BLaER1 (cell line): ENCODE measurements at regions not wholly inside any gene's neighbourhood (a gene's known extent, or its start where the extent isn't known, plus 50 kb on each side); places are given as distances from the start of the nearest gene placed in this dataset.

Source experiments
- H3K27ac ChIP-seq: shearing (Covaris generic); formaldehyde crosslinking; 2 replicates; pipeline ENCODE4 v1.8.1; 2022
- H3K27me3 ChIP-seq: shearing (Covaris generic); formaldehyde crosslinking; 2 replicates; pipeline ENCODE4 v1.8.1; 2022
- H3K36me3 ChIP-seq: shearing (Covaris generic); formaldehyde crosslinking; 2 replicates; pipeline ENCODE4 v1.8.1; 2022
- H3K4me1 ChIP-seq: shearing (Covaris generic); formaldehyde crosslinking; 2 replicates; pipeline ENCODE4 v1.8.1; 2022
- H3K4me2 ChIP-seq: shearing (Covaris generic); formaldehyde crosslinking; 2 replicates; pipeline ENCODE4 v1.8.1; 2022
- H3K4me3 ChIP-seq: shearing (Covaris generic); formaldehyde crosslinking; 2 replicates; pipeline ENCODE4 v1.8.1; 2022
- H3K9ac ChIP-seq: shearing (Covaris generic); formaldehyde crosslinking; 2 replicates; pipeline ENCODE4 v1.8.1; 2022
- H3K9me3 ChIP-seq: shearing (Covaris generic); formaldehyde crosslinking; 2 replicates; pipeline ENCODE4 v1.8.1; 2022
- H4K20me1 ChIP-seq: shearing (Covaris generic); formaldehyde crosslinking; 2 replicates; pipeline ENCODE4 v1.8.1; 2022
- Cebpa-rat ChIP-seq: shearing (Covaris generic); IDR thresholded peaks from 2 replicates; pipeline ENCODE4 v1.8.1; 2022

DNA sequence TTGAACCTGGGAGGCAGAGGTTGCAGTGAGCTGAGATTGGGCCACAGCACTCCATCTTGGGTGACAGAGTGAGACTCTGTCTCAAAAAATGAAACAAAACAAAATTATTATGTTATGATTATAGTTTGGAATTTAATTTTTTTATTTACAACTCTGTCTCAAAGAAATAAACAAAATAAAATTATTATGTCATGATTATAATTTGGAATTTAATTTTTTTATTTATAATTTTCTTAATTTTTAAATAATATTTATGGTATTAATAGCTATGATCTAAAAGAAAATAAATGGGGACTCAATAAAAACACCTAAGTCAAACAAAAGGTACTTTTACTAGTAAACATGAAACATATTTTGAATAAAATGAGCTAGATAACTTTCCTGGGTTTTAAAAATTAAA lies 994.8 kb upstream of the GHITM start:
- Histone ChIP-seq H3K9me3 (no peaks in the 10 kb centered on the region), H3K27me3 (no peaks in the 10 kb centered on the region), H3K4me1 (no peaks in the 10 kb centered on the region), H3K36me3 (no peaks in the 10 kb centered on the region), H4K20me1 (no peaks in the 10 kb centered on the region), H3K4me2 (no peak overlapping the region), H3K4me3 (no peak overlapping the region), H3K9ac (no peak overlapping the region), H3K27ac (no peak overlapping the region)
- TF ChIP-seq Cebpa-rat, result no peak

DNA sequence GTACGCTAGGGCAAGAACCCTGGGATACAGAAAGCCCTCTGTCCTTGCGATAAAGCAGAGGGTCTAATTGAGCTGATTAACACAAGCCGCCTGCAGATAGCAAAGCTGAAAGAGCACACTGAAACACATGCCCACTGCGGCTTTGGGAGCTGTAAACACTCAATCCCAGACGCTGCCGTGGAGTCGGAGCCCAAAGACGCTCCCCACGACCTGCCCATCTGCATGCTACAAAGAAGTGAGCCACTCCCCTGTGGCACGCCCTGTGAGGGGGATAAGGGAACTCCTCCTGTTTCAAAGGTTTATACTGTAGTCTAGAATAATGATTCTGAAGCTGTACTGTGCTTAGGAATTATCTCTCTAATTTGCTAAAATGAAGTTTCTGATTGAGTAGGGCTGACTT lies 985.6 kb upstream of the GHITM start:
- no peak for TF ChIP-seq Cebpa-rat
- Histone ChIP-seq H3K9ac (no peak overlapping the region), H3K4me2 (no peak overlapping the region), H3K4me3 (no peak overlapping the region), H3K36me3 (no peaks in the 10 kb centered on the region), H3K27me3 (no peaks in the 10 kb centered on the region), H3K27ac (no peak overlapping the region), H4K20me1 (no peaks in the 10 kb centered on the region), H3K9me3 (no peaks in the 10 kb centered on the region), H3K4me1 (no peaks in the 10 kb centered on the region)

GRCh38 chr10:83164156-83164555 lies 975.2 kb upstream of the GHITM start:
- no peak overlapping the region for H3K4me3 ChIP-seq
- no peak overlapping the region for H3K9ac ChIP-seq

DNA sequence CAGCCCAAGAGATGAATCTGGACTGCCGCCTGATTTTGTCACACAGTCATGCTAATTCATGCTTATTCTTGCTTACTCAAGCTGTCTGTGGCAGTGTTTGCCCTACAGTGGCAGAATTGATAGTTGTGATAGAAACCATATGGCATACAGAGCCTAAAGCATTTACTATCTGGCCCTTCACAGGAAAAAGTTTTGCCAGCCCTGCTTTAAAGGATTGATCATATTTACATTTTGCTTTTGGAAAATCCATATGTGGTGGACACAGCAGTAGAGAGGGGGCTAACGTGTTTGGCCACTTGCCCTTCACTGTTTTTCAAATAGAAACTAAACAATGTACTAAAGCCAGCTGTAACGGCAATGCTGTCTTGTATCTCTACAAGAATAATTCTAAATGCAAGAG lies 974.0 kb upstream of the GHITM start:
- no peak overlapping the region for H3K9ac ChIP-seq
- no peak overlapping the region for H3K4me2 ChIP-seq
- no peak overlapping the region for H3K4me3 ChIP-seq
- TF ChIP-seq Cebpa-rat, result no peak
- H4K20me1 ChIP-seq, result no peaks in the 10 kb centered on the region
- no peak overlapping the region for H3K27ac ChIP-seq
- H3K36me3 ChIP-seq, result no peaks in the 10 kb centered on the region
- H3K9me3 ChIP-seq, result no peaks in the 10 kb centered on the region
- H3K4me1 ChIP-seq, result peaks cover 8% of the 10 kb centered on the region; the same call in 1 of the 2 replicates
- no peaks in the 10 kb centered on the region for H3K27me3 ChIP-seq

More at GRCh38 chr10:83164156-83164555, 975.2 kb upstream of the GHITM start:
- Histone ChIP-seq H3K36me3 (no peaks in the 10 kb centered on the region), H3K4me2 (no peak overlapping the region; the same call in 1 of the 2 replicates), H3K4me1 (peaks cover 8% of the 10 kb centered on the region; the same call in 1 of the 2 replicates), H3K9me3 (no peaks in the 10 kb centered on the region), H3K27ac (no peak overlapping the region), H4K20me1 (no peaks in the 10 kb centered on the region), H3K27me3 (no peaks in the 10 kb centered on the region)
- no peak for TF ChIP-seq Cebpa-rat

- Histone ChIP-seq H3K4me1 (peaks cover 8% of the 10 kb centered on the region; the same call in 1 of the 2 replicates), H3K9me3 (no peaks in the 10 kb centered on the region), H3K36me3 (no peaks in the 10 kb centered on the region), H3K9ac (no peak overlapping the region), H3K27ac (no peak overlapping the region), H3K4me2 (no peak overlapping the region), H3K4me3 (no peak overlapping the region), H3K27me3 (no peaks in the 10 kb centered on the region), H4K20me1 (no peaks in the 10 kb centered on the region)
- TF ChIP-seq Cebpa-rat, result no peak
Observed at GRCh38 chr10:83166344-83166743, 973.0 kb upstream of the GHITM start.

DNA sequence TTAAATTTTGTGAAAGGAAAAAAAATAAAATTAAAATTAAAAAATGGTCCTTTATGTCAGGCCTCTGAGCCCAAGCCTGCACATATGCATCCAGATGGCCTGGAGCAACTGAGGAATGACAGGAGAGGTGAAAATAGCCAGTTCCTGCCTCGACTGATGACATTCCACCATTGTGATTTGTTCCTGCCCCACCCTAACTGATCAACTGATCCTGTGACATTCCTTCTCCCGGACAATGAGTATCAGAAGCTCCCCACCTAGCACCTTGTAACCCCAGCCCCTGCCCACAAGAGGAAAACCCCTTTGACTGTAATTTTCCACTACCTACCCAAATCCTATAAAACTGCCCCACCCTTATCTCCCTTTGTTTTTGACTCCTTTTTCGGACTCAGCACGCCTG lies 972.2 kb upstream of the GHITM start:
- no peak for TF ChIP-seq Cebpa-rat
- Histone ChIP-seq H3K36me3 (no peaks in the 10 kb centered on the region), H3K27me3 (no peaks in the 10 kb centered on the region), H3K27ac (no peak overlapping the region), H3K4me1 (peaks cover 8% of the 10 kb centered on the region; the same call in 1 of the 2 replicates), H3K4me3 (no peak overlapping the region), H3K9me3 (no peaks in the 10 kb centered on the region), H3K4me2 (no peak overlapping the region), H3K9ac (no peak overlapping the region), H4K20me1 (no peaks in the 10 kb centered on the region)

- Histone ChIP-seq H3K27me3 (no peaks in the 10 kb centered on the region), H3K9me3 (no peaks in the 10 kb centered on the region), H4K20me1 (no peaks in the 10 kb centered on the region), H3K4me3 (no peak overlapping the region), H3K9ac (no peak overlapping the region), H3K4me1 (no peaks in the 10 kb centered on the region), H3K36me3 (no peaks in the 10 kb centered on the region), H3K4me2 (no peak overlapping the region), H3K27ac (no peak overlapping the region)
- TF ChIP-seq Cebpa-rat, result no peak
Observed at GRCh38 chr10:83176901-83177300, 962.4 kb upstream of the GHITM start.

DNA sequence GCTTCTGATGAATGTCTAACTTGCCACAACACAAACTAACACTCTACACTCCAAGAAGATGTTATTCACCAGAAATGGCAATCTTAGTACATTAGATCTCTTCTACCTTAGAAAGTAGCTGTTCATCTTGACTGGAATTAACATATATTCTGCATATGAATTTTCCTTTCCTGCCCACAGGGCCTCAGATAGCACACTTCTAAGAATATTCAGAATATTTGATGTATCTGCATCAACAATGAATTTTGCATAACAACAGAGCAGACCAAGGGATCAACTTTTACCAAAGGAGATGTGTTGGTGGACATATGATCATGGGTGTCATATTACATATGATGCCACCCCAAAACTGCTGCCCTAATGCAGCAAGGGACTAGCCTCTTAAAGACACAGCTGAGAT lies 960.8 kb upstream of the GHITM start:
- Histone ChIP-seq H3K9ac (no peak overlapping the region), H3K27me3 (no peaks in the 10 kb centered on the region), H3K4me3 (no peak overlapping the region), H3K9me3 (no peaks in the 10 kb centered on the region), H4K20me1 (no peaks in the 10 kb centered on the region), H3K27ac (no peak overlapping the region), H3K4me1 (no peaks in the 10 kb centered on the region), H3K4me2 (no peak overlapping the region), H3K36me3 (no peaks in the 10 kb centered on the region)
- TF ChIP-seq Cebpa-rat, result no peak

DNA sequence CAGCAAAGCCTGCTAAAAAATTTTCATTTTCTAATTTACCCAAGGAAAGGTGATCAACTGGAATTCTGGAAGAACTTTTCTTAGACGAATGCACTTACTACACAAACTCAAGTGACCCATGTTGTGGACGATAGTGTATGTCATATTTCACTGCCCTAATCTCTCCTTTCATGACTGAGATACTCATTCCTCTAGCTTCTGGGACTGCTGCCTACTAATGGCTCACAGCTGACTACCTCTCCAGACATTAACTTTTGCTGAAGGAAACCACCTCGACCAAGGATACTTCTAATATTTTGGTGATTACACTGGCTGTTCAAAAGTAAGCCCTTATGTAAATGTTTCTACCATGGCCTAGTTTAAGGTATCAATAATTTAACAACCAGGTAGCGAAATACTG lies 959.9 kb upstream of the GHITM start:
- H4K20me1 ChIP-seq, result no peaks in the 10 kb centered on the region
- H3K36me3 ChIP-seq, result no peaks in the 10 kb centered on the region
- H3K4me1 ChIP-seq, result no peaks in the 10 kb centered on the region
- no peak overlapping the region for H3K4me2 ChIP-seq
- no peak overlapping the region for H3K9ac ChIP-seq
- TF ChIP-seq Cebpa-rat, result no peak
- no peaks in the 10 kb centered on the region for H3K27me3 ChIP-seq
- H3K9me3 ChIP-seq, result no peaks in the 10 kb centered on the region
- H3K4me3 ChIP-seq, result no peak overlapping the region
- no peak overlapping the region for H3K27ac ChIP-seq

GRCh38 chr10:83182076-83182475 lies 957.2 kb upstream of the GHITM start:
- TF ChIP-seq Cebpa-rat, result no peak
- Histone ChIP-seq H4K20me1 (no peaks in the 10 kb centered on the region), H3K9me3 (no peaks in the 10 kb centered on the region), H3K27ac (no peak overlapping the region), H3K4me2 (no peak overlapping the region), H3K36me3 (no peaks in the 10 kb centered on the region), H3K4me3 (no peak overlapping the region), H3K4me1 (no peaks in the 10 kb centered on the region), H3K27me3 (no peaks in the 10 kb centered on the region), H3K9ac (no peak overlapping the region)

DNA sequence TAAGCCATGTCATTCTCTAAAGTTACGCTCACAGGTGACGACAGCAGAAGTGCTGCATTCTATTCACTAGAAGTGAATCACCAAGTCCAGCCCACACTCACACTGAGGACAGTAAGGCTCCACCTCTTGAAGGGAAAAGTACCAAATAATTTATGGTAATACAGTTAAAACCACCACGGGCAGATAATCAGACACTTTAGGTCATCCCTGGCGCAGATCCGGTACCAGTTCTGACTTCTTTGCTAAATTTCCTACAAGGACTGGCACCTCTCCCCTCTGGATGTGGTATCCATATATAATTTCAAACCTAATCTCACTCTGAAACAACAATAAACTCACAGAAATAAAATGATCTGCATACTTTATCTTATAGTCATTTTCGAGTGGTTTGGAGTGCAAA lies 954.7 kb upstream of the GHITM start:
- no peak for TF ChIP-seq Cebpa-rat
- no peak overlapping the region for H3K4me3 ChIP-seq
- no peaks in the 10 kb centered on the region for H4K20me1 ChIP-seq
- H3K9ac ChIP-seq, result no peak overlapping the region
- H3K36me3 ChIP-seq, result no peaks in the 10 kb centered on the region
- H3K27ac ChIP-seq, result no peak overlapping the region
- no peak overlapping the region for H3K4me2 ChIP-seq
- H3K27me3 ChIP-seq, result no peaks in the 10 kb centered on the region
- no peaks in the 10 kb centered on the region for H3K9me3 ChIP-seq
- no peaks in the 10 kb centered on the region for H3K4me1 ChIP-seq
